Amniotic epithelial cell (primary cell): ENCODE measurements at regions not wholly inside any gene's neighbourhood (a gene's known extent, or its start where the extent isn't known, plus 50 kb on each side); places are given as distances from the start of the nearest gene placed in this dataset.
A peak's percentile ranks its signal among the peaks of the same experiment; 100 is the strongest.
"Not testable (repeated sequence)": the region's sequence is repeated elsewhere in the genome, so short reads cannot be mapped to it uniquely, and the experiment has no call there.

Experiments used
- DNase-seq: peaks from one replicate; pipeline ENCODE4 v3.0.0-alpha.2; 2010; ENCODE audit warnings: low read depth

DNA sequence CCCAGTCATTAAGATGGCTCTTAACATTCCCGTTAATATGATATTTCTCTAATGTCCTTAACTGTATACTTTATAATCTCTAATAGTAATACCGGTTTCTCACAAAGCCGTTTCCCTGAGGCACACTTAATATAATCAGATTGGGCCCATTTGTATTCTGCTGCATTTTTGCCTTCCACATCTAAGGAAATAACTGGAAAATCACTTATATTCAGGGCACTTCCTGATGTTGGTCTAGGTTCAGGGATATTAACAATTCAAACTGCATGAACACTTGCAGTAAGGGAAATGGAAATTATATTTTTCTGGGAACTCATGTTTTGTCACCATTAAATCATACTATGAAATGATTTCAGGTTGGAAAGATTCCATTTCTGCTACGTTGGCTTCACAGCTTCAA lies 119.8 kb downstream of the TPR start:
- DNase-seq: no peak

- DNase-seq: no peak
These were observed 124.5 kb downstream of the TPR start for GRCh38 chr1:186250529-186250928.

GRCh38 chr1:186248608-186249007 lies 126.4 kb downstream of the TPR start:
- DNase-seq: not testable (repeated sequence)

GRCh38 chr1:186244825-186245224 lies 130.2 kb downstream of the TPR start:
- peak; percentile 24 for DNase-seq
